ENCODE measurements at regions not wholly inside any gene's neighbourhood (a gene's known extent, or its start where the extent isn't known, plus 50 kb on each side); places are given as distances from the start of the nearest gene placed in this dataset.
A peak's percentile ranks its signal among the peaks of the same experiment; 100 is the strongest.

DNA sequence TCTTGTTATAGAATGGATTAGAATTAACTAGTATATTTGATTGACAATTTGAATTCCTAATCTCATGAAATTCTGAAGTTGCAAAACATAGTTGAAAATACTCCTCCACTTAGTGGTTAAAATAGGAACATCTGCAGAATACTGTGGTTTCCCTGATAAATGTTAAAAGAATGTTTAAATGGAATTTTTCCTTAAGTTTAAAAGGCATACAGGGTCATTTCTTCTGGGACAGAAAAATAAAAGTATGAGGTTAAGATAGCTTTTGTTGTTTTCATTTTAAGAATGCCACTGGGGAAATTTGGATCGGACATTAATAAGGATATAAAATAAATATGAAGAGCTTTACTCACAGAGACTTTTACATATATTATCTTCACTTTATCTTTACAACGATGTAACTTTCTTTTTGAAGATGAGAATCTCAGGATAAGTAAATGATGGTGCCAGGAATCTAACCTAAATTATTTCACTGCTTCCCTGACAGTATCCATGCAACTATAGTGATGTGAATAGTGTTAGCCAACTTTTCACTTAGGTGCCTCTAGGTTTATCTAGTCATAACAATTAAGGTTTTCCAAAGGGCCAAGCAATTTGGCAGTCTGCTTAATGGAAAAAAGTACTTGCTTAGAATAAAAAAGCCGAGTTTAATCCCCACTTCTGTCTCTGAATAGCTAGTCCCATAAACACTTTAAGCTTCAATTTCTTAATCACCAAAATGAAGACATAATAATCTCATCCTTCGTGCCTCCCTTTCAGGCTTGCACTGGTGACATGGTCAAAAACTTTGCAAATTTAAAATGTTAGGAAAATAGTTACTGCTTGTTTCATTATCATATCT, 151.8 kb upstream of the STK17B start:
- Histone ChIP-seq H3K4me3 (ENCODE audit: low read depth in 1 of 5, low read length in 5 of 5) (no peak overlapping the region), H3K36me3 (ENCODE audit: control insufficient read depth in 5 of 5, insufficient read depth in 5 of 5, low read length in 5 of 5) (peaks cover 0 to 19% (median 17%) of the 10 kb centered on the region in 5 donors), H3K4me1 (ENCODE audit: control insufficient read depth in 5 of 5, insufficient read depth in 5 of 5, low read length in 5 of 5) (no peaks in the 10 kb centered on the region), H3K9me3 (ENCODE audit: control insufficient read depth in 5 of 5, low read length in 5 of 5) (no peaks in the 10 kb centered on the region), H3K27ac (ENCODE audit: low read depth, low read length) (no peak overlapping the region), H3K27me3 (ENCODE audit: control insufficient read depth in 5 of 5, insufficient read depth in 4 of 5, low read length in 5 of 5) (no peaks in the 10 kb centered on the region), H3K9ac (ENCODE audit: low read length in 5 of 5) (no peak overlapping the region)

DNA sequence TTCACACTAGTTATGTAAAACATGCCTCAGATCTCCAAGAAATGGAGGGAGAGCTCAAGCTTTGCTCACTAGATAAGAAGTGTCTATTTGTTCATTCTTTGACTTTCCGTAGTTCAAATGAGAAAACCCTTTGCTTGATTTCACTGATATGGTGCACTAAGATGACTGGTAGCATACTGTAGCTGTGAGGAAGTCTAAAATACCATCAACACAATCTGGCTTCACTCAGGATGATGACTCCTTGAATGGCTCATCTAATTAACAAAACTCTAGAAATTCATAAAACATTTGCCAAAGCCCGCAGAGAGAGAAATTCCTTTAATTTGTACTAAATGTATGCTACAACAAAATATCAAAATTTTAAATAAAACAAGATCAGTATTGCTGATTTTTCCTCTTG, 152.8 kb upstream of the STK17B start:
- H3K27me3 ChIP-seq (ENCODE audit: control insufficient read depth in 5 of 5, insufficient read depth in 4 of 5, low read length in 5 of 5) = no peaks in the 10 kb centered on the region
- no peaks in the 10 kb centered on the region for H3K9me3 ChIP-seq (ENCODE audit: control insufficient read depth in 5 of 5, low read length in 5 of 5)
- peaks cover 0 to 9% (median 7%) of the 10 kb centered on the region in 5 donors for H3K36me3 ChIP-seq (ENCODE audit: control insufficient read depth in 5 of 5, insufficient read depth in 5 of 5, low read length in 5 of 5)
- H3K4me3 ChIP-seq (ENCODE audit: low read depth in 1 of 5, low read length in 5 of 5) = no peak overlapping the region
- H3K27ac ChIP-seq (ENCODE audit: low read depth, low read length) = no peak overlapping the region
- no peaks in the 10 kb centered on the region for H3K4me1 ChIP-seq (ENCODE audit: control insufficient read depth in 5 of 5, insufficient read depth in 5 of 5, low read length in 5 of 5)
- no peak overlapping the region for H3K9ac ChIP-seq (ENCODE audit: low read length in 5 of 5)

DNA sequence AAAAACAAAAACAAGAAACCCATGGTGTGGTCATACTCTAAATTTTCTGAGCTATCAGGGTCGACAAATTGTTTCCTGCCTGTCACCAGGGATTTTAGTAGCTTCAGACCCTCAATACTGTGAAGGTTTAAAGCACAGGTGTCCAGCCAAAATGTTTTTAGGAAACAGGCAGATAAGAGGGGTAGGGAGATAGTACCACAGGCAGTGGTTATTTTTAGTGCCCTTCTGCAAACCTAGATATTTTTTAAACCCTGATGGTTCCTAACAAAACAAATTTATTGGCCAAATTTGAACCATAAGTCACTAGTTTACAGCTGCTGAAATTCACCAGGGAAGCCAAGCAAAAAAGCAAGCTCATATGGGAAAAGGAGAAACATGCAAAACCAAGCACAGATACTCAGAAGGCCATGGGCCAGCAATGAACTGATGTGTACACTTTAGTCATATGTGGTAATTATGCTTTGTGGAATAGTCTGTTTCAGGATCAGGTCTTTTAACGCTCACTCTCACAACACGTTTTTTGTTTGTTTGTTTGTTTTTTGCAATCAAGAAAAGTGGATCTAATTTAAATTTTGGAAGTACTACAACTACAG, 156.8 kb upstream of the STK17B start:
- peaks cover 0 to 3% (median 0%) of the 10 kb centered on the region in 5 donors for H3K36me3 ChIP-seq (ENCODE audit: control insufficient read depth in 5 of 5, insufficient read depth in 5 of 5, low read length in 5 of 5)
- peaks cover 1 to 18% (median 12%) of the 10 kb centered on the region in 5 donors for H3K4me1 ChIP-seq (ENCODE audit: control insufficient read depth in 5 of 5, insufficient read depth in 5 of 5, low read length in 5 of 5)
- H3K4me3 ChIP-seq (ENCODE audit: low read depth in 1 of 5, low read length in 5 of 5) = no peak overlapping the region
- no peaks in the 10 kb centered on the region for H3K27me3 ChIP-seq (ENCODE audit: control insufficient read depth in 5 of 5, insufficient read depth in 4 of 5, low read length in 5 of 5)
- H3K9ac ChIP-seq (ENCODE audit: low read length in 5 of 5) = no peak overlapping the region
- no peaks in the 10 kb centered on the region for H3K9me3 ChIP-seq (ENCODE audit: control insufficient read depth in 5 of 5, low read length in 5 of 5)
- H3K27ac ChIP-seq (ENCODE audit: low read depth, low read length) = no peak overlapping the region

DNA sequence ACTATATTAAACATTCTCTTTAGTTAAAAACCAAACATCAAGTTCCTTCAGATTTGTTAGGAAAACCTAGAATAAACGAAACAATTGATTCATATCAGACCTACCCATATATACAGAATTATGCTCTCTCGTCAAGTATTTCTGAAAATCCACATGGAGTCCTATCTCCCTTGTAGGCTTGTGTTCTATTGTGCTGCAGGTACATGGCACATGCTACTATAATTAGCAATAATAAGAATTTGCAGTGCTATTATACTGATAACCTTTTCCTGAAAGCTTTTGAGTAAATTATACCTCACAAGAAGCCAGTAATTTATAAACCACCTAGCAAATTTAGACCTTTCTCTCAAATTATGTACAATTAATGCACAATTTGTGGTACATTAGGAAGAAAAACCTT, 158.6 kb upstream of the STK17B start:
- Histone ChIP-seq H3K4me1 (ENCODE audit: control insufficient read depth in 5 of 5, insufficient read depth in 5 of 5, low read length in 5 of 5) (peaks cover 1 to 18% (median 12%) of the 10 kb centered on the region in 5 donors), H3K4me3 (ENCODE audit: low read depth in 1 of 5, low read length in 5 of 5) (no peak overlapping the region), H3K36me3 (ENCODE audit: control insufficient read depth in 5 of 5, insufficient read depth in 5 of 5, low read length in 5 of 5) (no peaks in the 10 kb centered on the region), H3K9ac (ENCODE audit: low read length in 5 of 5) (no peak overlapping the region), H3K27ac (ENCODE audit: low read depth, low read length) (peak overlapping the region; percentile 64), H3K27me3 (ENCODE audit: control insufficient read depth in 5 of 5, insufficient read depth in 4 of 5, low read length in 5 of 5) (no peaks in the 10 kb centered on the region), H3K9me3 (ENCODE audit: control insufficient read depth in 5 of 5, low read length in 5 of 5) (no peaks in the 10 kb centered on the region)

DNA sequence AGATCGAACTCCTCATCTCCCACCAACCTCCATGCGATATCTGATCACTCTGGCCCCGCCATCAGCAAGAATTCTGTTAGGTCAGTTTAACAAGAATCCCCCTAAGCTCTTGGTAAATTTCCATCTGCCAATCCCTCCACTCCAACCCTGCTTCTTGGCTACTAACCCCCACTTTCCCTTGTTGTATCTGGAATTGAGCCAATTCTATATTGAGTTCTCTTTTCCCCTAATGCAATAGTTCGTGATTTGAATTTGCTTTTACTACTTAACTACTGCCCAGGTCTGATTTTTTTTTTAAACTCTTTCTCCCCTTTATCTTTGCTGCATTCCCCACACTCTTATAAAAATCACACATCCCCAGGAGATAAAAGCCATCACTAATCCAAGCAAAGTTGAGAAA, 159.3 kb upstream of the STK17B start:
- no peak overlapping the region for H3K9ac ChIP-seq (ENCODE audit: low read length in 5 of 5)
- H3K36me3 ChIP-seq (ENCODE audit: control insufficient read depth in 5 of 5, insufficient read depth in 5 of 5, low read length in 5 of 5) = no peaks in the 10 kb centered on the region
- peak overlapping the region in 1 of 5 donors; percentile 28 for H3K4me3 ChIP-seq (ENCODE audit: low read depth in 1 of 5, low read length in 5 of 5)
- no peaks in the 10 kb centered on the region for H3K9me3 ChIP-seq (ENCODE audit: control insufficient read depth in 5 of 5, low read length in 5 of 5)
- peaks cover 1 to 18% (median 12%) of the 10 kb centered on the region in 5 donors for H3K4me1 ChIP-seq (ENCODE audit: control insufficient read depth in 5 of 5, insufficient read depth in 5 of 5, low read length in 5 of 5)
- no peaks in the 10 kb centered on the region for H3K27me3 ChIP-seq (ENCODE audit: control insufficient read depth in 5 of 5, insufficient read depth in 4 of 5, low read length in 5 of 5)
- peak overlapping the region; percentile 64 for H3K27ac ChIP-seq (ENCODE audit: low read depth, low read length)

DNA sequence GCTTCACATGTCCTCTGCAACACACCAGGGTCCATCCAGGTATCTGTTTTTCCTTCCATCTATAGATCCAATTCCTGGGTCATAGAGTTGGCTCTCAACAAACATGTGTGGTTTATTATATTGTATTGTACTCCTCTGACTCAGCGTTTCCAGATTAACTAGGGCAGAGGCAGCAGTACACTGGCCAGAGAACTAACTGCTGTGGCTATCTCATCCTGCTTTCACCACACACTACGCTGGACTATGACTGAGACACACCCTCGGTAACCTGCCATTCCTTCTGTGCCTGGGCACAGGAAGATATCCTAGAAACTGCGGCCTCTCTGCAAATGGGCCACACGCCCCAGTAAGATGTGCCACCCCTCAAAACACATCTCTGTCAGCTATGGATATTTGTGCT, 159.8 kb upstream of the STK17B start:
- Histone ChIP-seq H3K4me1 (ENCODE audit: control insufficient read depth in 5 of 5, insufficient read depth in 5 of 5, low read length in 5 of 5) (peaks cover 1 to 18% (median 12%) of the 10 kb centered on the region in 5 donors), H3K36me3 (ENCODE audit: control insufficient read depth in 5 of 5, insufficient read depth in 5 of 5, low read length in 5 of 5) (no peaks in the 10 kb centered on the region), H3K9ac (ENCODE audit: low read length in 5 of 5) (no peak overlapping the region), H3K4me3 (ENCODE audit: low read depth in 1 of 5, low read length in 5 of 5) (peak overlapping the region in 4 of 5 donors; percentile 2 to 28 (median 12)), H3K27me3 (ENCODE audit: control insufficient read depth in 5 of 5, insufficient read depth in 4 of 5, low read length in 5 of 5) (no peaks in the 10 kb centered on the region), H3K9me3 (ENCODE audit: control insufficient read depth in 5 of 5, low read length in 5 of 5) (no peaks in the 10 kb centered on the region), H3K27ac (ENCODE audit: low read depth, low read length) (peak overlapping the region; percentile 64)

DNA sequence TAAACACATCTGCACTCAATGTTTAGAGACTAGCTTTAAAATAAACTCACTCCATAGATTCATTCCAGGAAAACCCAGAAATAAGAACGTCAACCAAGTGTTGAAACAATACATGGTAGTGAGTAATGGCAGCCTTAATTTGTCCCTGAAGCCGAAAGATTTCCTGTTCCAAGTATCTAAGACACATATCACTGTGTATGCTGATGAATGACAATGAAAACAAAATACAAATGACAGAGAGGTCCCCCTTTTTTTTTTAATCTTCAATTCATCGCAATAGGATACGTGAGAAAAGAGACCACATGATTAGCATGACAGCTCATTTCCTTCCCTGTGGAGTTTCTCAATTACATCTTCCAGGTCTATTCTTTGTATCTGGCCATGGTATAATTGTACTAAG, 160.5 kb upstream of the STK17B start:
- H3K9me3 ChIP-seq (ENCODE audit: control insufficient read depth in 5 of 5, low read length in 5 of 5) = no peaks in the 10 kb centered on the region
- H3K36me3 ChIP-seq (ENCODE audit: control insufficient read depth in 5 of 5, insufficient read depth in 5 of 5, low read length in 5 of 5) = no peaks in the 10 kb centered on the region
- H3K27me3 ChIP-seq (ENCODE audit: control insufficient read depth in 5 of 5, insufficient read depth in 4 of 5, low read length in 5 of 5) = no peaks in the 10 kb centered on the region
- H3K9ac ChIP-seq (ENCODE audit: low read length in 5 of 5) = no peak overlapping the region
- peaks cover 1 to 18% (median 12%) of the 10 kb centered on the region in 5 donors for H3K4me1 ChIP-seq (ENCODE audit: control insufficient read depth in 5 of 5, insufficient read depth in 5 of 5, low read length in 5 of 5)
- peak overlapping the region; percentile 64 for H3K27ac ChIP-seq (ENCODE audit: low read depth, low read length)
- no peak overlapping the region for H3K4me3 ChIP-seq (ENCODE audit: low read depth in 1 of 5, low read length in 5 of 5)

DNA sequence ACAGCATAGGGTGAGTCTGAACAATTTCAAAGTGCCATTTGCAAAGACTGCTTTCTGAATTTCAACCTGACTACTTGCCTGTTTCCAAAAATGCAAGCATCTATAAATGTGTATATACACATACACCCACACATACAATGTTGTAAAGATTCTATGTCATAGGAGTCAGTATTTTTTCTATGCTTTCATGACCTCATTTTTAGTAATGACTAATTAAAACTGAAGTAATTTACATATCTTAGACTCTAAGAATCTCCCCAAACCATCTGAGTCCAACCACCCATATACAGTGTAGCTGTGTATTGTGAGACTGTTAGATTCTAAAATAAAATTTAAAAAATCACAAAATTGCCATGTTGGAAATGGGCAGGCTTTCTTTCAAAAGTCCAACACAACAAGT, 162.0 kb upstream of the STK17B start:
- H3K27me3 ChIP-seq (ENCODE audit: control insufficient read depth in 5 of 5, insufficient read depth in 4 of 5, low read length in 5 of 5) = no peaks in the 10 kb centered on the region
- H3K9ac ChIP-seq (ENCODE audit: low read length in 5 of 5) = no peak overlapping the region
- H3K27ac ChIP-seq (ENCODE audit: low read depth, low read length) = no peak overlapping the region
- peaks cover 1 to 18% (median 12%) of the 10 kb centered on the region in 5 donors for H3K4me1 ChIP-seq (ENCODE audit: control insufficient read depth in 5 of 5, insufficient read depth in 5 of 5, low read length in 5 of 5)
- no peaks in the 10 kb centered on the region for H3K36me3 ChIP-seq (ENCODE audit: control insufficient read depth in 5 of 5, insufficient read depth in 5 of 5, low read length in 5 of 5)
- H3K9me3 ChIP-seq (ENCODE audit: control insufficient read depth in 5 of 5, low read length in 5 of 5) = no peaks in the 10 kb centered on the region
- no peak overlapping the region for H3K4me3 ChIP-seq (ENCODE audit: low read depth in 1 of 5, low read length in 5 of 5)

DNA sequence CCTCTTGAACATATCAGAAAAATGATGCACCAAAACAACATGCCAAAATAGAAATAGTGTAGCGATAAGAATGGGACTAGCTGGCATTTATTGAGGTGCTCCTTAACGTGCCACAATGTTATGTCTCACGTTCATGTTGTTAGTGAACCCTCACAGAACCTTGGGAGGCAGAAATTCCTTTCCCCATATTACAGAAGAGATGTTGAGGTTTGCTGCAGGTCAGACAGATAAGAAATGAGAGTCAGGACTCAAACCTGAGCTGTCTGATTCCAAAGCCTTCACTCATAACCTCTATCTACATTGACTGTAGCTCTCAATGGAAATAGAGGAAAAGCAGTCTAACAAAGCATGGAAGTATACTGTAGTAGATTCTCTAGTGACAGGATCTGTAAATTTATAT, 163.3 kb upstream of the STK17B start:
- H3K27me3 ChIP-seq (ENCODE audit: control insufficient read depth in 5 of 5, insufficient read depth in 4 of 5, low read length in 5 of 5) = no peaks in the 10 kb centered on the region
- peaks cover 1 to 18% (median 12%) of the 10 kb centered on the region in 5 donors for H3K4me1 ChIP-seq (ENCODE audit: control insufficient read depth in 5 of 5, insufficient read depth in 5 of 5, low read length in 5 of 5)
- no peaks in the 10 kb centered on the region for H3K9me3 ChIP-seq (ENCODE audit: control insufficient read depth in 5 of 5, low read length in 5 of 5)
- H3K36me3 ChIP-seq (ENCODE audit: control insufficient read depth in 5 of 5, insufficient read depth in 5 of 5, low read length in 5 of 5) = no peaks in the 10 kb centered on the region
- H3K27ac ChIP-seq (ENCODE audit: low read depth, low read length) = no peak overlapping the region
- H3K4me3 ChIP-seq (ENCODE audit: low read depth in 1 of 5, low read length in 5 of 5) = no peak overlapping the region
- no peak overlapping the region for H3K9ac ChIP-seq (ENCODE audit: low read length in 5 of 5)

DNA sequence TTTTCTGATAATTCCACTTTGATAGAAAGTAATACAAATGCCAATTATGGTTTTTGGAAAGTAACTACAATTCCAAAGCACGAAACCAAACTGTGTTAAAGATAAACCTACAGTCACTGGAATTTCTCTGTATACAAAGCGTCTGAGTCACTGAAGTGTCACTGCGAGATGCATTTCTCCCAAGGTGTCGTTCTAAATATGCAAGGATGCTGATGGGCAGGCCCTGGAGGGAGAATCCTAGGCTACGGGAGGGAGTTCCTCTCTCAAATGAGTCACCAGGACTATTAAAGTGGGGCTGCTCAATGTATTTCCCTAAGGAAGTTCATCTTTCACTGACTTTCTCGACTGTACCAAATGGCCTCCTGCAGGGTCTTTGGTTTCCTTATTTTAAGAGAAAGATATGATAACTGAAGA, 163.8 kb upstream of the STK17B start:
- Histone ChIP-seq H3K4me3 (ENCODE audit: low read depth in 1 of 5, low read length in 5 of 5) (no peak overlapping the region), H3K27ac (ENCODE audit: low read depth, low read length) (no peak overlapping the region), H3K27me3 (ENCODE audit: control insufficient read depth in 5 of 5, insufficient read depth in 4 of 5, low read length in 5 of 5) (no peaks in the 10 kb centered on the region), H3K9me3 (ENCODE audit: control insufficient read depth in 5 of 5, low read length in 5 of 5) (no peaks in the 10 kb centered on the region), H3K4me1 (ENCODE audit: control insufficient read depth in 5 of 5, insufficient read depth in 5 of 5, low read length in 5 of 5) (peaks cover 1 to 18% (median 12%) of the 10 kb centered on the region in 5 donors), H3K9ac (ENCODE audit: low read length in 5 of 5) (no peak overlapping the region), H3K36me3 (ENCODE audit: control insufficient read depth in 5 of 5, insufficient read depth in 5 of 5, low read length in 5 of 5) (no peaks in the 10 kb centered on the region)

Data from subcutaneous abdominal adipose tissue (tissue), 5 donors.